BLaER1 (cell line): ENCODE measurements at regions not wholly inside any gene's neighbourhood (a gene's known extent, or its start where the extent isn't known, plus 50 kb on each side); places are given as distances from the start of the nearest gene placed in this dataset.
"Not testable (repeated sequence)": the region's sequence is repeated elsewhere in the genome, so short reads cannot be mapped to it uniquely, and the experiment has no call there.

ENCODE experiments used
- H3K27ac ChIP-seq: shearing (Covaris generic); formaldehyde crosslinking; 2 replicates; pipeline ENCODE4 v1.8.1; 2022
- H3K27me3 ChIP-seq: shearing (Covaris generic); formaldehyde crosslinking; 2 replicates; pipeline ENCODE4 v1.8.1; 2022
- H3K36me3 ChIP-seq: shearing (Covaris generic); formaldehyde crosslinking; 2 replicates; pipeline ENCODE4 v1.8.1; 2022
- H3K4me1 ChIP-seq: shearing (Covaris generic); formaldehyde crosslinking; 2 replicates; pipeline ENCODE4 v1.8.1; 2022
- H3K4me2 ChIP-seq: shearing (Covaris generic); formaldehyde crosslinking; 2 replicates; pipeline ENCODE4 v1.8.1; 2022
- H3K4me3 ChIP-seq: shearing (Covaris generic); formaldehyde crosslinking; 2 replicates; pipeline ENCODE4 v1.8.1; 2022
- H3K9ac ChIP-seq: shearing (Covaris generic); formaldehyde crosslinking; 2 replicates; pipeline ENCODE4 v1.8.1; 2022
- H3K9me3 ChIP-seq: shearing (Covaris generic); formaldehyde crosslinking; 2 replicates; pipeline ENCODE4 v1.8.1; 2022
- H4K20me1 ChIP-seq: shearing (Covaris generic); formaldehyde crosslinking; 2 replicates; pipeline ENCODE4 v1.8.1; 2022
- Cebpa-rat ChIP-seq: shearing (Covaris generic); IDR thresholded peaks from 2 replicates; pipeline ENCODE4 v1.8.1; 2022

DNA sequence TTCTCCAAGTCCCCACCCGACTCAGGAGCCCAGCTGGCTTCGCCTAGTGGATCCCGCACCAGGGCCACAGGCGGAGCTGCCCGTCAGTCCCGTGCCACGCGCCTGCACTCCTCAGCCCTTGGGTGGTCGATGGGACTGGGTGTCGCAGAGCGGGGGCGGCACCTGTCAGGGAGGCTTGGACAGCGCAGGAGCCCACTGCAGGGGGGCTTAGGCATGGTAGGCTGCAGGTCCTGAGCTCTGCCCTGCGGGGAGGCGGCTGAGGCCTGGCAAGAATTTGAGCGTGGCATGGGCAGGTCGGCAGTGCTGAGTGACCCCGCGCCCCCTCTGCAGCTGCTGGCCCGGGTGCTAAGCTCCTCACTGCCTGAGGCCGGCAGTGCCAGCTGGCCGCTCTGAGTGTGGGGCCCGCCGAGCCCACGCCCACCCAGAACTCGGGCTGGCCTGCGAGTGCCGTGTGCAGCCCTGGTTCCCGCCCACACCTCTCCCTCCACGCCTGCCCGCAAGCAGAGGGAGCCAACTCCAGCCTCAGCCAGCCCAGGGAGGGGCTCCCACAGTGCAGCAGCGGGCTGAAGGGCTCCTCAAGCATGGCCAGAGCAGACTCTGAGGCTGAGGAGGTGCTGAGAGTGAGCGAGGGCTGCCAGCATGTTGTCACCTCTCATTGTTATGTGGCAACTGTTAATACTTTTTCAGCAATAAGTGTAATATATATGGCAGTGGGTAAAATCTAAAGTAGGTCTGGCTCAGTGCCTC is 548.4 kb upstream of the BRINP3 start:
- Histone ChIP-seq H3K4me1 (no peaks in the 10 kb centered on the region), H4K20me1 (no peaks in the 10 kb centered on the region), H3K4me2 (no peak overlapping the region), H3K27me3 (no peaks in the 10 kb centered on the region), H3K9me3 (peaks cover 7% of the 10 kb centered on the region), H3K36me3 (no peaks in the 10 kb centered on the region), H3K9ac (no peak overlapping the region), H3K27ac (no peak overlapping the region), H3K4me3 (no peak overlapping the region)
- no peak for TF ChIP-seq Cebpa-rat

DNA sequence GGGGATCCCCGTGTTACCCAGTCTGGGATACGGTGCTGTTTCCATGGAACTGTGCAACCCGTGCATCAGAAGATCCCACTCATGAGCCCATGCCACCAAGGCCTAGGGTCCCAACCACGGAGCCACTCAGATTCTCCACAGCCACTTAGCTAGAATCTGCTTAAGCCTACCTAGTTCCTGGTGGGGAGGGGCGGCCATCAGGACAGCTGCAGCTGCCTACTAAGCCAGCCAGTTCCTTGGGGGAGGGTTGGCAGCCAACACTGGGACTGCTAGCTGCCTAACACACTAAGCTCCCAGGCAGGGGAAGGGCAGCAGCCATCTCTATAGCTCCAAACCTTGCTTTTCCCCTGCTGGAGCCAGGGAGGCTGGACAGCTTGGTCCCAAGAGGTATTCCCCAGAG is 549.2 kb upstream of the BRINP3 start:
- H3K27ac ChIP-seq = no peak overlapping the region
- no peak for TF ChIP-seq Cebpa-rat
- no peaks in the 10 kb centered on the region for H3K27me3 ChIP-seq
- peaks cover 7% of the 10 kb centered on the region for H3K9me3 ChIP-seq
- H3K4me2 ChIP-seq = no peak overlapping the region
- no peak overlapping the region for H3K9ac ChIP-seq
- no peaks in the 10 kb centered on the region for H3K36me3 ChIP-seq
- H3K4me3 ChIP-seq = no peak overlapping the region
- H4K20me1 ChIP-seq = no peaks in the 10 kb centered on the region
- no peaks in the 10 kb centered on the region for H3K4me1 ChIP-seq

GRCh38 chr1:191034132-191034531 is 556.5 kb upstream of the BRINP3 start:
- H3K27ac ChIP-seq = no peak overlapping the region
- no peaks in the 10 kb centered on the region for H3K27me3 ChIP-seq
- no peaks in the 10 kb centered on the region for H4K20me1 ChIP-seq
- no peak overlapping the region for H3K4me3 ChIP-seq
- TF ChIP-seq Cebpa-rat = no peak
- no peaks in the 10 kb centered on the region for H3K36me3 ChIP-seq
- no peaks in the 10 kb centered on the region for H3K4me1 ChIP-seq
- H3K9me3 ChIP-seq = no peaks in the 10 kb centered on the region
- H3K9ac ChIP-seq = no peak overlapping the region
- H3K4me2 ChIP-seq = no peak overlapping the region

- H3K27me3 ChIP-seq = no peaks in the 10 kb centered on the region
- no peaks in the 10 kb centered on the region for H4K20me1 ChIP-seq
- no peak overlapping the region for H3K9ac ChIP-seq
- no peak overlapping the region for H3K4me2 ChIP-seq
- no peak overlapping the region for H3K27ac ChIP-seq
- no peak overlapping the region for H3K4me3 ChIP-seq
- no peaks in the 10 kb centered on the region for H3K9me3 ChIP-seq
- no peaks in the 10 kb centered on the region for H3K36me3 ChIP-seq
- no peaks in the 10 kb centered on the region for H3K4me1 ChIP-seq
- TF ChIP-seq Cebpa-rat = no peak
Observed at GRCh38 chr1:191043066-191043465, 565.4 kb upstream of the BRINP3 start.

GRCh38 chr1:191049781-191050180 is 572.1 kb upstream of the BRINP3 start:
- Histone ChIP-seq H3K27me3 (no peaks in the 10 kb centered on the region), H3K4me3 (no peak overlapping the region), H4K20me1 (no peaks in the 10 kb centered on the region), H3K4me1 (no peaks in the 10 kb centered on the region), H3K4me2 (no peak overlapping the region), H3K36me3 (no peaks in the 10 kb centered on the region), H3K9ac (no peak overlapping the region), H3K27ac (no peak overlapping the region), H3K9me3 (no peaks in the 10 kb centered on the region)
- no peak for TF ChIP-seq Cebpa-rat

- no peak for TF ChIP-seq Cebpa-rat
- Histone ChIP-seq H3K36me3 (no peaks in the 10 kb centered on the region), H3K4me3 (no peak overlapping the region), H3K9ac (no peak overlapping the region), H3K4me2 (no peak overlapping the region), H3K4me1 (no peaks in the 10 kb centered on the region), H4K20me1 (no peaks in the 10 kb centered on the region), H3K27ac (no peak overlapping the region), H3K27me3 (no peaks in the 10 kb centered on the region), H3K9me3 (no peaks in the 10 kb centered on the region)
Observed at GRCh38 chr1:191052888-191053287, 575.2 kb upstream of the BRINP3 start.

DNA sequence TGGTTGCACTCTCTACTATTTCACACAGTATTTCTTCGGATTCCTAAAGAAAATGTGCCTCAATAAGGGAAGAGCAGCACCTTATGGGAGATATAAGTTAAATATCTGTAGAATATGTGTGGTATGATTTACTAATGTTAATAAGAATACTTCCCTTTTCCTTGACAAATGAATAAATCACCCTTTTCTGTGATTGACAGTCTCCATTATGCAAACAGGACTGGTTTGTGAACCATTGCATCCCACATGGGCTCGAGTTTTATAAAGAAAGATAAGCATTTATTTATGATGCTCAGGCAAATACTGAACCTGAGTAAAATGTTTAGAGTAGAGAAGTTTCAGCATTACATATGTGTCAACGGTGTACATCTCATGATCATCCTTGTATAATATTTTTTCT is 587.7 kb upstream of the BRINP3 start:
- no peaks in the 10 kb centered on the region for H3K36me3 ChIP-seq
- no peaks in the 10 kb centered on the region for H3K9me3 ChIP-seq
- H3K4me1 ChIP-seq = no peaks in the 10 kb centered on the region
- H3K9ac ChIP-seq = no peak overlapping the region
- H3K27me3 ChIP-seq = no peaks in the 10 kb centered on the region
- no peak overlapping the region for H3K4me3 ChIP-seq
- no peak for TF ChIP-seq Cebpa-rat
- H4K20me1 ChIP-seq = no peaks in the 10 kb centered on the region
- no peak overlapping the region for H3K27ac ChIP-seq
- no peak overlapping the region for H3K4me2 ChIP-seq

- Histone ChIP-seq H3K27ac (no peak overlapping the region), H4K20me1 (no peaks in the 10 kb centered on the region), H3K4me3 (no peak overlapping the region), H3K36me3 (no peaks in the 10 kb centered on the region), H3K4me1 (no peaks in the 10 kb centered on the region), H3K27me3 (no peaks in the 10 kb centered on the region), H3K4me2 (no peak overlapping the region), H3K9me3 (no peaks in the 10 kb centered on the region), H3K9ac (no peak overlapping the region)
- TF ChIP-seq Cebpa-rat = no peak
Observed at GRCh38 chr1:191065771-191066170, 588.1 kb upstream of the BRINP3 start.

DNA sequence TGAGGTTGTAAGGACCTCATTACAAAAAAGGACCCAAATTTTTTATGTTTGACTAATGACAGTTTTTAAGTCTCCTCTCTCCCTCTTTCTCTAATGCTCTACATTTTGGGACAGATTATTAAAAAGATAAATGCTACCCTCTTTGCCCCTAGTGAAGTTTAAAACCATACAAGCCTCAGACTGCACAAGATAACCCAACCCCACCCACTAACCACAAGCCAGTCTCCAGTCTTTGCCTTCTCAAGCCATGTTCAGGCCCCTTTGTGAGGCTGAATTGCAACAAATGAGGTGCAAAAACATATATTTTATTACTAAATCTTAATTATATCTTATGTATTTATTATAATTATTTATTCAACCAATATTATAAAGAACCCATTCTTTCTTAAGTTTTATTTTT is 597.2 kb upstream of the BRINP3 start:
- Histone ChIP-seq H3K27ac (no peak overlapping the region), H3K36me3 (no peaks in the 10 kb centered on the region), H4K20me1 (no peaks in the 10 kb centered on the region), H3K9me3 (0 out of 2 replicates have a peak, but pooled peaks cover 3% of the 10 kb centered on the region), H3K9ac (no peak overlapping the region), H3K4me2 (no peak overlapping the region), H3K4me1 (0 out of 2 replicates have a peak, but pooled peaks cover 5% of the 10 kb centered on the region), H3K4me3 (no peak overlapping the region), H3K27me3 (no peaks in the 10 kb centered on the region)
- TF ChIP-seq Cebpa-rat = no peak

DNA sequence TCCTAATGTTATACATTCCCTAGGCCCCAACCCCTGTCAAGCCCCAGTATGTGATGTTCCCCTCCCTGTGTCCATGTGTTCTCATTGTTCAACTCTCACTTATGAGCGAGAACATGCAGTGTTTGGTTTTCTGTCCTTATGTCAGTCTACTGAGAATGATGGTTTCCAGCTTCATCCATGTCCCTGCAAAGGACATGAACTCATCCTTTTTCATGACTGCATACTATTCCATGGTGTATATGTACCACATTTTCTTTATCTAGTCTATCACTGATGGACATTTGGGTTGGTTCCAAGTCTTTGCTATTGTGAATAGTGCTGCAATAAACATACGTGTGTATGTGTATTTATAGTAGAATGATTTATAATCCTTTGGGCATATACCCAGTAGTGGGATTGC is 605.4 kb upstream of the BRINP3 start:
- H3K4me1 ChIP-seq = peaks cover 24% of the 10 kb centered on the region
- H3K9me3 ChIP-seq, H3K36me3 ChIP-seq, H3K4me3 ChIP-seq, H4K20me1 ChIP-seq, H3K27ac ChIP-seq, H3K9ac ChIP-seq, H3K4me2 ChIP-seq, H3K27me3 ChIP-seq: not testable (repeated sequence)

DNA sequence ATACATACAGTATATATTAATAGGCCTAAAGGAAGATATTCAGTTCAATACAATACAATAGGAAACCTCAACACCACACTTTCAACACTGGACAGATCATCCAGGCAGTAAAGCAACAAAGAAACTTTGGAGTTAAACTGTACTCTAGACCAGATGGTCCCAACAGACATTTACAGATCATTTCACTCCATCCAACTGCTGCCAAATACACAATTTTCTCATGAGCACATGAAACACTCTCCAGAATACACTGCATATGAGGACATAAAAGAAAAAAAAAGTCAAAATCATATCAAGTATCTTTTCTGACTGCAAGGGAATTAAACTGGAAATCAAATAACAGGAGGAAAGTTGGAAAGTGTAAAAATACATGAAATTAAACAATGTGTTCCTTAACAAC is 607.5 kb upstream of the BRINP3 start:
- Histone ChIP-seq H3K4me3 (no peak overlapping the region), H3K9me3 (0 out of 2 replicates have a peak, but pooled peaks cover 5% of the 10 kb centered on the region), H3K27me3 (no peaks in the 10 kb centered on the region), H3K9ac (no peak overlapping the region), H3K36me3 (no peaks in the 10 kb centered on the region), H4K20me1 (no peaks in the 10 kb centered on the region), H3K4me2 (peak overlapping the region; percentile 50), H3K4me1 (peaks cover 24% of the 10 kb centered on the region), H3K27ac (no peak overlapping the region)
- no peak for TF ChIP-seq Cebpa-rat
